ENCODE measurements at regions not wholly inside any gene's neighbourhood (a gene's known extent, or its start where the extent isn't known, plus 50 kb on each side); places are given as distances from the start of the nearest gene placed in this dataset.

DNA sequence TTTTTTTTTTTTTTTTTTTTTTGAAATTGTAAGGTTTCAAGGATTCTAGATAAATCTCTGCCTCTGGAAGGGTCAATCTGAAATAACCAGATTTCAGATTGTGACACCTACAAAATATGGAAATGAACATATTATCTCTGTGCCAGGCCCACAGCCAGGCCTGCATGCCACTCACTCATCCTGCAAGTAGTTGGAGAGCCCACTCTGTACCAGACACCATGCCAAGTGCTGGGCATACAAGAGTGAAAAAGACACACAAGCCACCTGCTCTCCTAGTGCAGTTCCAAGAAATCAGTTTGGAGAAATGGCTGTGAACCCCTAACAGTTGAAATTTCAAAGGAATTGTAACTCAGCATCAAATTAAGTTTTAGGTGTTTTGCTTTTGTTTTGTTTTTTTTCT is 145.9 kb upstream of the NOCT start:
- intact Hi-C loops (cut with micrococcal nuclease; ENCODE audit: unreplicated experiment): loop anchor here (2.0 to 5.0 kb wide), 3 partner anchors 48 to 291 kb away; no protein-coding TSS in a partner anchor
- DNase-seq: no peak
- no TSS peak for BruUV-seq (replicated peaks)
- TF ChIP-seq, protein P1, sequence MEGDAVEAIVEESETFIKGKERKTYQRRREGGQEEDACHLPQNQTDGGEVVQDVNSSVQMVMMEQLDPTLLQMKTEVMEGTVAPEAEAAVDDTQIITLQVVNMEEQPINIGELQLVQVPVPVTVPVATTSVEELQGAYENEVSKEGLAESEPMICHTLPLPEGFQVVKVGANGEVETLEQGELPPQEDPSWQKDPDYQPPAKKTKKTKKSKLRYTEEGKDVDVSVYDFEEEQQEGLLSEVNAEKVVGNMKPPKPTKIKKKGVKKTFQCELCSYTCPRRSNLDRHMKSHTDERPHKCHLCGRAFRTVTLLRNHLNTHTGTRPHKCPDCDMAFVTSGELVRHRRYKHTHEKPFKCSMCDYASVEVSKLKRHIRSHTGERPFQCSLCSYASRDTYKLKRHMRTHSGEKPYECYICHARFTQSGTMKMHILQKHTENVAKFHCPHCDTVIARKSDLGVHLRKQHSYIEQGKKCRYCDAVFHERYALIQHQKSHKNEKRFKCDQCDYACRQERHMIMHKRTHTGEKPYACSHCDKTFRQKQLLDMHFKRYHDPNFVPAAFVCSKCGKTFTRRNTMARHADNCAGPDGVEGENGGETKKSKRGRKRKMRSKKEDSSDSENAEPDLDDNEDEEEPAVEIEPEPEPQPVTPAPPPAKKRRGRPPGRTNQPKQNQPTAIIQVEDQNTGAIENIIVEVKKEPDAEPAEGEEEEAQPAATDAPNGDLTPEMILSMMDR (IDR thresholded peaks at IDR 0.05; ENCODE audit: unreplicated experiment): no peak
- Mint-ChIP-seq H3K27me3 (ENCODE audit: unreplicated experiment) (peaks cover under 1% of the 10 kb centered on the region), H3K4me1 (ENCODE audit: low read depth, unreplicated experiment) (no peaks in the 10 kb centered on the region), H3K36me3 (ENCODE audit: insufficient read depth, unreplicated experiment) (no peaks in the 10 kb centered on the region), H3K9me3 (ENCODE audit: low read depth, unreplicated experiment) (no peaks in the 10 kb centered on the region), H3K27ac (ENCODE audit: unreplicated experiment) (no peak overlapping the region), H3K4me3 (ENCODE audit: low read depth, unreplicated experiment) (no peak overlapping the region)
- CTCF ChIA-PET: interaction anchor here (0.7 kb wide), 1 partner anchor 32 kb away, joined by 7 read pairs; no protein-coding TSS in a partner anchor

DNA sequence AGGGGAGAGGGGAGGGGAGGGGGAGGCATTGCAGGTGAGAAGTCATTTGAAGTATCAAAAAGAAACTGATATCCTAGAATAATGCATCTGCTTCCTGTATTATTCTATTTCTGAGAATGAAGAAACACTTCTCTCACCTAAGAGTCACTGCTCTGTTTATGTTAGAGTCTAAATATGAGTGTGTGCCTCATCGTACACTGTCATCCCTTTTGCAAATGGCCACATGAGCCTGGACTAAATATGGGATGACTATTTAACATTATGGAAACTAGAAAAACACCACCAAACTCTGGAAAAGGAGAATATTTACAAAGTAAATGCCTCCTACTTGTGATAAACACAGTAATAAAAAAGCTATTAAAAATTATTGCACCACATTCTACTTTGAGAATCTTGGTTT is 146.4 kb upstream of the NOCT start:
- no peaks in the 10 kb centered on the region for H3K27me3 Mint-ChIP-seq (ENCODE audit: unreplicated experiment)
- intact Hi-C loops (cut with micrococcal nuclease; ENCODE audit: unreplicated experiment): no loop called here
- no TSS peak for BruUV-seq (replicated peaks)
- TF ChIP-seq, protein P1 (IDR thresholded peaks at IDR 0.05; ENCODE audit: unreplicated experiment): no peak
- H3K4me1 Mint-ChIP-seq (ENCODE audit: low read depth, unreplicated experiment): no peaks in the 10 kb centered on the region
- H3K27ac Mint-ChIP-seq (ENCODE audit: unreplicated experiment): no peak overlapping the region
- DNase-seq: no peak
- H3K4me3 Mint-ChIP-seq (ENCODE audit: low read depth, unreplicated experiment): no peak overlapping the region
- CTCF ChIA-PET: interaction anchor here (0.7 kb wide), 1 partner anchor 31 kb away, joined by 7 read pairs; no protein-coding TSS in a partner anchor
- no peaks in the 10 kb centered on the region for H3K36me3 Mint-ChIP-seq (ENCODE audit: insufficient read depth, unreplicated experiment)
- no peaks in the 10 kb centered on the region for H3K9me3 Mint-ChIP-seq (ENCODE audit: low read depth, unreplicated experiment)

DNA sequence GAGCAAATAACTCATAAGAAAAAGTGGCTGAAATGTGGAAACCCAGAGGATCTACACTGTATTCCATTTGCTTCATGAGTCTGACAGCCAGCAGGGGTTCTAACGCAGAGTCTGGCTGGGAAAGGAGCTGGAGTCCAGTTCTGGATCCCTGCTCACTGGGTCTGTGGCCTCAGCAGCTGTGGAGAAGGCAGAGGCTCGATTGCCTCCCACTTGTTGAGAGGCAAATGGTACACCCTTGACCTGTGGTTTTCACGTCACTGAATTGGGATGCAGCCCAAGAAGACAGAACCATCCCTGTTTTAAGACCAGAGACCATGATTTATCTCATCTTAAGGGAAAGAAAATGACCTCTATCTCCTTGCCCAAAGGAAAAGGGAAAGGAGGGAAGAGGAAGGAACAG is 147.0 kb upstream of the NOCT start:
- intact Hi-C loops (cut with micrococcal nuclease; ENCODE audit: unreplicated experiment): no loop called here
- no peak overlapping the region for H3K4me3 Mint-ChIP-seq (ENCODE audit: low read depth, unreplicated experiment)
- H3K36me3 Mint-ChIP-seq (ENCODE audit: insufficient read depth, unreplicated experiment): no peaks in the 10 kb centered on the region
- no peak overlapping the region for H3K27ac Mint-ChIP-seq (ENCODE audit: unreplicated experiment)
- DNase-seq: no peak
- no peaks in the 10 kb centered on the region for H3K4me1 Mint-ChIP-seq (ENCODE audit: low read depth, unreplicated experiment)
- TF ChIP-seq, protein P1 (IDR thresholded peaks at IDR 0.05; ENCODE audit: unreplicated experiment): no peak
- H3K27me3 Mint-ChIP-seq (ENCODE audit: unreplicated experiment): no peaks in the 10 kb centered on the region
- CTCF ChIA-PET: no interaction called here
- BruUV-seq (replicated peaks): no TSS peak
- no peaks in the 10 kb centered on the region for H3K9me3 Mint-ChIP-seq (ENCODE audit: low read depth, unreplicated experiment)

DNA sequence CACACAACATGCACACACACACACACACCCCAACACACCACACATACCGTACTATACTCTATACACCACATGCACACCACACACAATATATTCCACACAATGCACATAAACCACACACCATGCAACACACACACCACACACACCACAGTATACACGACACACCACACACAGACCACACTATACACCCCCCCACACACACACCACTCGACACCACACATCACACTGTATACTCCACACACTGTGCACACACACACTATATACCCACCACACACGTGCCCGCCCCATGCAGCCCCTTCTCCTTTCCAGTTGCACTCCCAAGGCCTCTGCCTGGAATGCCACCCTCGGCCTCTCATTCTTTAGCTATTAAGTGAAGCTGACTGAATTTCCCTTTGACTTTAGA is 148.2 kb upstream of the NOCT start:
- intact Hi-C loops (cut with micrococcal nuclease; ENCODE audit: unreplicated experiment): no loop called here
- DNase-seq: no peak
- no TSS peak for BruUV-seq (replicated peaks)
- CTCF ChIA-PET: no interaction called here
- TF ChIP-seq, protein P1 (IDR thresholded peaks at IDR 0.05; ENCODE audit: unreplicated experiment): no peak
- H3K36me3 Mint-ChIP-seq (ENCODE audit: insufficient read depth, unreplicated experiment): no peaks in the 10 kb centered on the region
- H3K9me3 Mint-ChIP-seq (ENCODE audit: low read depth, unreplicated experiment): no peaks in the 10 kb centered on the region
- H3K4me3 Mint-ChIP-seq (ENCODE audit: low read depth, unreplicated experiment): no peak overlapping the region
- H3K27me3 Mint-ChIP-seq (ENCODE audit: unreplicated experiment): no peaks in the 10 kb centered on the region
- no peak overlapping the region for H3K27ac Mint-ChIP-seq (ENCODE audit: unreplicated experiment)
- H3K4me1 Mint-ChIP-seq (ENCODE audit: low read depth, unreplicated experiment): no peaks in the 10 kb centered on the region

Data from Calu3 (cell line).